Colonic mucosa (tissue), 4 donors: ENCODE measurements at regions not wholly inside any gene's neighbourhood (a gene's known extent, or its start where the extent isn't known, plus 50 kb on each side); places are given as distances from the start of the nearest gene placed in this dataset.

Experiments used
- DNase-seq: peaks from one replicate; pipeline ENCODE4 v3.0.0-alpha.2; 2020
- H3K27ac ChIP-seq: fragments of 200-600 bp; one replicate; pipeline ENCODE4 v1.8.0; 2021
- H3K27me3 ChIP-seq: fragments of 200-600 bp; one replicate; pipeline ENCODE4 v1.8.0; 2021
- H3K36me3 ChIP-seq: fragments of 200-600 bp; one replicate; pipeline ENCODE4 v1.8.0; 2021
- H3K4me1 ChIP-seq: fragments of 200-600 bp; one replicate; pipeline ENCODE4 v1.8.0; 2021; ENCODE audit warnings: mild to moderate bottlenecking
- H3K4me3 ChIP-seq: fragments of 200-600 bp; one replicate; pipeline ENCODE4 v1.8.0; 2021
- H3K9ac ChIP-seq, 2 donors: one replicate each; pipeline ENCODE4 v1.7.0; 2013; ENCODE audit warnings: control low read depth in 2 of 2, low read depth in 2 of 2, low read length in 2 of 2
- H3K9me3 ChIP-seq: fragments of 200-600 bp; one replicate; pipeline ENCODE4 v1.8.0; 2021
- intact Hi-C: fragments of 100-400 bp; cut with DNase I; formaldehyde crosslinking; loops from one replicate; pipeline ENCODE4 v1.14.1; 2022
- TF ChIP-seq, protein P1 (sequence below): fragments of 200-600 bp; IDR thresholded peaks from one replicate; pipeline ENCODE4 v1.8.0; 2022; ENCODE audit warnings: antibody characterized with exemption, mild to moderate bottlenecking
- donor health status: healthy.
- donor health status: DM: no; HTN: no; CAD: no.
- donor health status: DM: no; HTN: no; CAD: no.

DNA sequence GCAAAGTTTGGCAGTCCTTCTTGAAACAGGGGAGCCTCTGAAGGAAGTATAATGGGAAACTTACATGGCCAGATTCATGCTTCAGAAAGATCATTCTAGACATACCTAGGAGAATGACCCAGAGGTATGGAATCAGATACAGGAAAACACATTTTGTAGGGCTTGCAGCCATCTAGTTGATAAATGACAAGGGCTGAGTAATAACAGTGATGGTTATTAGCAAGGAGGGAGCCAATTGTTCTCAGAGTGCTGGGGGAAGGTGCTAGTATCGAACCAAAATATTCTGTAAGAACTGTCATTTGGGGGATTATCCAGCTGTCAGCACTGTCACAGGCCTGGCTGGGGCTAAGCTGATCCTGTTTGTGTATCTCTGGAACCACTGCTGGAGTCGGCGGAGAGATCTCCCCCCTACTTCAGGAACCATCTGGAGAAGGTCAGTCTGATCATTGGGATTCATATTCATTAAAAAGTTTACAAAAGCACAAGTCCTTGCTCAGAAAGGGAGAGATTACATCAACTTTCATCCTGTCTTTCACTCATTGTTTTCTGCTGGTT is 113.8 kb upstream of the THSD7B start:
- Histone ChIP-seq H3K4me1 (no peaks in the 10 kb centered on the region), H3K4me3 (no peak overlapping the region), H3K9me3 (no peaks in the 10 kb centered on the region), H3K9ac (no peak overlapping the region), H3K36me3 (no peaks in the 10 kb centered on the region), H3K27ac (no peak overlapping the region), H3K27me3 (no peaks in the 10 kb centered on the region)
- TF ChIP-seq, protein P1, sequence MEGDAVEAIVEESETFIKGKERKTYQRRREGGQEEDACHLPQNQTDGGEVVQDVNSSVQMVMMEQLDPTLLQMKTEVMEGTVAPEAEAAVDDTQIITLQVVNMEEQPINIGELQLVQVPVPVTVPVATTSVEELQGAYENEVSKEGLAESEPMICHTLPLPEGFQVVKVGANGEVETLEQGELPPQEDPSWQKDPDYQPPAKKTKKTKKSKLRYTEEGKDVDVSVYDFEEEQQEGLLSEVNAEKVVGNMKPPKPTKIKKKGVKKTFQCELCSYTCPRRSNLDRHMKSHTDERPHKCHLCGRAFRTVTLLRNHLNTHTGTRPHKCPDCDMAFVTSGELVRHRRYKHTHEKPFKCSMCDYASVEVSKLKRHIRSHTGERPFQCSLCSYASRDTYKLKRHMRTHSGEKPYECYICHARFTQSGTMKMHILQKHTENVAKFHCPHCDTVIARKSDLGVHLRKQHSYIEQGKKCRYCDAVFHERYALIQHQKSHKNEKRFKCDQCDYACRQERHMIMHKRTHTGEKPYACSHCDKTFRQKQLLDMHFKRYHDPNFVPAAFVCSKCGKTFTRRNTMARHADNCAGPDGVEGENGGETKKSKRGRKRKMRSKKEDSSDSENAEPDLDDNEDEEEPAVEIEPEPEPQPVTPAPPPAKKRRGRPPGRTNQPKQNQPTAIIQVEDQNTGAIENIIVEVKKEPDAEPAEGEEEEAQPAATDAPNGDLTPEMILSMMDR: no peak
- intact Hi-C loops: no loop called here
- DNase-seq: no peak

DNA sequence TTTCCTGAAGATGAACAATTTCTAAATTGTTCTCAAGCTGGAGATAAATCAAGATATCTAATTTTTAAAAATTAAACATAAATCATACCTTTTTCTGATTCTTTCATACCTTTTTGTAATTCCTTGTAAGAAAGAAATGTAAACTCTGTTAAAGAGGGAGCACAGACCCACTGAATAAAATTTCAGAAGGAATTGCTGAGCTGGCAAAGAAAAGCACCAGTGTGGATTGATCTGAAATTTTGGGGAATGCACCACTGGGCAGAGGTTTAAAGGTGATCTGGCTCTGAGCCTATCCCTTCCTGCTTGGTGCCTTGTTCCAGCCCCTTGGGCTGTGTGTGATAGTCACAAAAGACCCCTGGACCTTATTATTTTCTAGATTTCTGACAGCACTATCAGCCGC is 118.3 kb upstream of the THSD7B start:
- Histone ChIP-seq H3K27me3 (no peaks in the 10 kb centered on the region), H3K9ac (no peak overlapping the region), H3K4me1 (no peaks in the 10 kb centered on the region), H3K9me3 (no peaks in the 10 kb centered on the region), H3K4me3 (no peak overlapping the region), H3K36me3 (no peaks in the 10 kb centered on the region), H3K27ac (no peak overlapping the region)
- DNase-seq: no peak
- TF ChIP-seq, protein P1: no peak
- intact Hi-C loops: no loop called here

DNA sequence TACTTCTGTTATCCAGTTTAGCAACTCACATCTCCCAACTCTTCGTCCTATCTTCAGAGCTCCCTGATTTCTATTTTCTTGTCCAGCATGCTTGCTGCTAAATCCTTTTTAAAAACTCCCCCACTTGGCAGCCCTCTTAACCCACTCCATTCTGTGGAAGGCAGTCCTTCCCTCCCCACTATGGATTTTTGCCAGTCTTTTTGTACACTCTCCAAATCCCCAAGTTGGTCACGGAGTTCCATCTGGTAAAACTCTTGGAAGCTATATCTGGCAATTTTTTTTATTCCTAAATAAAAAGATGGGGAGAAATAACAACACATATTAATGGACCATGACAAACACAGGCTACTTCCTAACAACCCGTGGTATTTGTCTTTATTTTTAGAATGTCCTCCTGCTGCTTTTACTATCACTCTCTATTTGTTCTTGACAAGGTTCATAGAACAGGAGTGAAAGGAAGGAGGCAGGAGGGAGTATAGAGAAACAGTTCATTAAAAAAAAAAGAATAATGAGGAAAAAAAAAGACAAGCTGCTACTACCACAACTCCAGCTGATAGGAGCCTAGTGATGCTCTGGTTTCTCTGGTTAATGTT is 120.0 kb upstream of the THSD7B start:
- no peak for DNase-seq
- no peak overlapping the region for H3K4me3 ChIP-seq

DNA sequence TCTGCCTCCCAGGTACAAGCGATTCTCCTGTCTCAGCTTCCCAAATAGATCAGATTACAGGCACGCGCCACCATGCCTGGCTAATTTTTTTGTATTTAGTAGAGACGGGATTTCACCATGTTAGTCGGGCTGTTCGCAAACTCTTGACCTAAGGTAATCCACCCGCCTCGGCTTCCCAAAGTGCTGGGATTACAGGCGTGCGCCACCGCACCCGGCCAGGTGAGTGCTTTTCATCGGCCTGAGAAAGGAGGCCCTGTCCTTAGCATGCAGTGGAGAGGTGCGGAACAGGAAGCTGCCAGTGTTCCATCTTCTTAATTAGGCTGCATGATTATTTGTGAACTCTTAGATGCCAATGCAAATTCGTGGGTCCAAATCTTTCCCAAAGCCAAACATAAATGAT is 125.7 kb upstream of the THSD7B start:
- Histone ChIP-seq H3K4me3 (no peak overlapping the region), H3K27ac (no peak overlapping the region), H3K9me3 (no peaks in the 10 kb centered on the region), H3K4me1 (no peaks in the 10 kb centered on the region), H3K9ac (no peak overlapping the region), H3K36me3 (no peaks in the 10 kb centered on the region), H3K27me3 (no peaks in the 10 kb centered on the region)
- no peak for DNase-seq
- TF ChIP-seq, protein P1: no peak
- intact Hi-C loops: no loop called here

More for the DNA sequence above, 120.0 kb upstream of the THSD7B start:
- TF ChIP-seq, protein P1: no peak
- H3K36me3 ChIP-seq: no peaks in the 10 kb centered on the region
- no peaks in the 10 kb centered on the region for H3K9me3 ChIP-seq
- no peaks in the 10 kb centered on the region for H3K4me1 ChIP-seq
- intact Hi-C loops: no loop called here
- no peak overlapping the region for H3K9ac ChIP-seq
- H3K27ac ChIP-seq: no peak overlapping the region
- H3K27me3 ChIP-seq: no peaks in the 10 kb centered on the region

DNA sequence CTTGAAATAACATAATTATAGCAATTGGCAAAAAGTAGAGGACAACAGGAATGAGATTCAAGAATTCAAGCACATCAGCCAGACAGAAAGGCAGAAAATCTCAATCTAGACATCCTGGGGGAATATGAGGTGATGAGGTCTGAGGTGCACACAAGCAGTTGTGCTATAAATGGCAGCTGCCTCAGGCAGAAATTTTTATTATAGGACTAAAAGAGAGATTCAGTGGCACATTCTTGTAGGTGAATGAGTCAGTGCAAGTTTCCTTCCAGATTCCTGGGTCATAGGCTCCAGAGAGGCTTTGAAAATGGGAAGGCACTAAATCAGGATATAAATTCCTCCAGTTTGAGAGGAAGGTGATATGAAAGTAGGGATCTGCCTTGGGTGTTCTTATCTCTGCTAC is 127.2 kb upstream of the THSD7B start:
- no peak overlapping the region for H3K27ac ChIP-seq

More for the DNA sequence above, 127.2 kb upstream of the THSD7B start:
- TF ChIP-seq, protein P1: no peak
- no peak for DNase-seq
- H3K4me1 ChIP-seq: no peaks in the 10 kb centered on the region
- H3K9ac ChIP-seq: no peak overlapping the region
- no peaks in the 10 kb centered on the region for H3K27me3 ChIP-seq
- no peaks in the 10 kb centered on the region for H3K36me3 ChIP-seq
- H3K4me3 ChIP-seq: no peak overlapping the region
- intact Hi-C loops: no loop called here
- no peaks in the 10 kb centered on the region for H3K9me3 ChIP-seq
